MM.1S (cell line): ENCODE measurements at regions not wholly inside any gene's neighbourhood (a gene's known extent, or its start where the extent isn't known, plus 50 kb on each side); places are given as distances from the start of the nearest gene placed in this dataset.

Experiments
- DNase-seq: peaks from one replicate; pipeline ENCODE4 v3.0.0-alpha.2; 2015
- H2AFZ ChIP-seq: fragments of 300-600 bp; sonication (generic); 2 replicates; pipeline ENCODE4 v1.6.0; 2016; ENCODE audit warnings: antibody characterized with exemption, low read length
- H3F3A ChIP-seq: fragments of 300-600 bp; sonication (generic); 2 replicates; pipeline ENCODE4 v1.6.1; 2016; ENCODE audit warnings: mild to moderate bottlenecking, antibody characterized with exemption, low read length, moderate library complexity, mixed read lengths; ENCODE audit not compliant: insufficient read depth
- H3K27ac ChIP-seq: fragments of 300-600 bp; sonication (generic); 2 replicates; pipeline ENCODE4 v1.5.1; 2016; ENCODE audit warnings: mild to moderate bottlenecking, low read length
- H3K27me3 ChIP-seq: fragments of 300-600 bp; sonication (generic); replicated peaks from 2 replicates; pipeline ENCODE4 v1.6.0; 2016; ENCODE audit warnings: low read length; ENCODE audit not compliant: insufficient read depth
- H3K36me3 ChIP-seq: fragments of 300-600 bp; sonication (generic); replicated peaks from 2 replicates; pipeline ENCODE4 v1.6.1; 2016; ENCODE audit warnings: mild to moderate bottlenecking, low read length, mixed read lengths; ENCODE audit not compliant: insufficient read depth
- H3K4me1 ChIP-seq: fragments of 300-600 bp; sonication (generic); 2 replicates; pipeline ENCODE4 v1.6.1; 2016; ENCODE audit warnings: low read length, mixed read lengths
- H3K4me2 ChIP-seq: fragments of 300-600 bp; sonication (generic); 2 replicates; pipeline ENCODE4 v1.6.0; 2016; ENCODE audit warnings: low read depth, low read length
- H3K4me3 ChIP-seq: fragments of 300-600 bp; sonication (generic); 2 replicates; pipeline ENCODE4 v1.5.1; 2016; ENCODE audit warnings: low read length, mixed read lengths
- H3K79me2 ChIP-seq: fragments of 300-600 bp; sonication (generic); 2 replicates; pipeline ENCODE4 v1.6.1; 2016; ENCODE audit warnings: mixed run types, low read length, mixed read lengths
- H3K9ac ChIP-seq: fragments of 300-600 bp; sonication (generic); 2 replicates; pipeline ENCODE4 v1.6.1; 2016; ENCODE audit warnings: low read length, mixed read lengths
- H3K9me2 ChIP-seq: fragments of 300-600 bp; sonication (generic); replicated peaks from 2 replicates; pipeline ENCODE4 v1.6.1; 2016; ENCODE audit warnings: mild to moderate bottlenecking, low read length, mixed read lengths; ENCODE audit not compliant: insufficient read depth
- H3K9me3 ChIP-seq: fragments of 300-600 bp; sonication (generic); replicated peaks from 2 replicates; pipeline ENCODE4 v1.6.1; 2016; ENCODE audit warnings: mild to moderate bottlenecking, low read length, mixed read lengths; ENCODE audit not compliant: insufficient read depth
- H4K20me1 ChIP-seq: fragments of 300-600 bp; sonication (generic); 2 replicates; pipeline ENCODE4 v1.6.1; 2016; ENCODE audit warnings: mild to moderate bottlenecking, low read length, moderate library complexity, mixed read lengths; ENCODE audit not compliant: insufficient read depth
- CTCF ChIP-seq: fragments of 300-600 bp; sonication (generic); IDR thresholded peaks from 2 replicates; pipeline ENCODE4 v1.5.1; 2016; ENCODE audit warnings: antibody characterized with exemption, low read length, mixed read lengths
- EZH2 ChIP-seq: fragments of 300-600 bp; sonication (generic); optimal IDR thresholded peaks from 2 replicates; pipeline ENCODE3; 2017; ENCODE audit warnings: low read depth, mild to moderate bottlenecking, antibody characterized with exemption, low read length, mixed read lengths
- EZH2phosphoT487 ChIP-seq: fragments of 300-600 bp; sonication (generic); IDR thresholded peaks from 2 replicates; pipeline ENCODE4 v1.6.1; 2018; ENCODE audit warnings: antibody characterized with exemption, low read length

GRCh38 chr6:25042984-25043725 is 107.4 kb upstream of the RIPOR2 start:
- Histone ChIP-seq H3K9me3 (no peaks in the 10 kb centered on the region), H3K9ac (no peak overlapping the region), H3K79me2 (no peaks in the 10 kb centered on the region), H3K4me1 (peaks cover 10% of the 10 kb centered on the region; the same call in 1 of the 2 replicates), H3K27me3 (0 out of 2 replicates have a peak, but pooled peaks cover 4% of the 10 kb centered on the region), H3K9me2 (no peaks in the 10 kb centered on the region), H3K4me3 (no peak overlapping the region), H3F3A (peaks cover 13% of the 10 kb centered on the region), H3K27ac (no peak overlapping the region), H3K36me3 (no peaks in the 10 kb centered on the region), H2AFZ (no peak overlapping the region), H3K4me2 (no peak overlapping the region), H4K20me1 (no peaks in the 10 kb centered on the region)
- no peak for DNase-seq
- TF ChIP-seq EZH2 (no peak), EZH2phosphoT487 (no peak), CTCF (no peak)

- H3K4me3 ChIP-seq: no peak overlapping the region
- H3K27ac ChIP-seq: no peak overlapping the region
- H3K4me1 ChIP-seq: peaks cover 5% of the 10 kb centered on the region; the same call in 1 of the 2 replicates
- H3F3A ChIP-seq: peaks cover 10% of the 10 kb centered on the region
- H2AFZ ChIP-seq: no peak overlapping the region
- no peak overlapping the region for H3K9ac ChIP-seq
- no peaks in the 10 kb centered on the region for H3K9me3 ChIP-seq
- no peak overlapping the region for H3K4me2 ChIP-seq
- DNase-seq: no peak
- no peaks in the 10 kb centered on the region for H4K20me1 ChIP-seq
- 0 out of 2 replicates have a peak, but pooled peaks cover 4% of the 10 kb centered on the region for H3K27me3 ChIP-seq
- H3K79me2 ChIP-seq: no peaks in the 10 kb centered on the region
- TF ChIP-seq CTCF (no peak), EZH2 (no peak), EZH2phosphoT487 (no peak)
- no peaks in the 10 kb centered on the region for H3K36me3 ChIP-seq
- H3K9me2 ChIP-seq: no peaks in the 10 kb centered on the region
Observed at GRCh38 chr6:25043892-25044291, 108.1 kb upstream of the RIPOR2 start.

- Histone ChIP-seq H3K4me2 (no peak overlapping the region), H3K36me3 (no peaks in the 10 kb centered on the region), H3K9ac (no peak overlapping the region), H3K27ac (no peak overlapping the region), H3K79me2 (no peaks in the 10 kb centered on the region), H3K27me3 (0 out of 2 replicates have a peak, but pooled peaks cover 4% of the 10 kb centered on the region), H3K9me3 (no peaks in the 10 kb centered on the region), H2AFZ (no peak overlapping the region), H3K9me2 (no peaks in the 10 kb centered on the region), H4K20me1 (no peaks in the 10 kb centered on the region), H3K4me1 (no peaks in the 10 kb centered on the region), H3K4me3 (no peak overlapping the region), H3F3A (no peaks in the 10 kb centered on the region)
- TF ChIP-seq EZH2phosphoT487 (no peak), CTCF (no peak), EZH2 (no peak)
- DNase-seq: no peak
Observed at GRCh38 chr6:25046942-25047341, 111.2 kb upstream of the RIPOR2 start.
